Activated T-helper 2 cell treated with anti-CD3 and anti-CD28 coated beads, Interferon-gamma antibody, Interleukin-2, Interleukin-4, amounts not matched to agents 10 μg/mL and 5 μg/mL and 100 μg/mL, durations not matched to agents 14 hours and 24 hours and 36 hours (primary cell): ENCODE measurements at regions not wholly inside any gene's neighbourhood (a gene's known extent, or its start where the extent isn't known, plus 50 kb on each side); places are given as distances from the start of the nearest gene placed in this dataset.
"Not testable (repeated sequence)": the region's sequence is repeated elsewhere in the genome, so short reads cannot be mapped to it uniquely, and the experiment has no call there.

ENCODE experiments used
- DNase-seq: peaks from one replicate; pipeline ENCODE4 v3.0.0; 2021; ENCODE audit warnings: low spot score
- H3K27ac Mint-ChIP-seq: one replicate; pipeline ENCODE4 v1.8.0; 2021; ENCODE audit warnings: mixed read lengths
- H3K27me3 Mint-ChIP-seq: one replicate; pipeline ENCODE4 v1.8.0; 2021; ENCODE audit warnings: low read depth, mixed read lengths
- H3K36me3 Mint-ChIP-seq: one replicate; pipeline ENCODE4 v1.8.0; 2021; ENCODE audit warnings: low read depth, mixed read lengths
- H3K4me1 Mint-ChIP-seq: one replicate; pipeline ENCODE4 v1.8.0; 2021; ENCODE audit warnings: low read depth, mixed read lengths
- H3K4me3 Mint-ChIP-seq: one replicate; pipeline ENCODE4 v1.8.0; 2021; ENCODE audit warnings: low read depth, mild to moderate bottlenecking, moderate library complexity, mixed read lengths
- H3K9me3 Mint-ChIP-seq: one replicate; pipeline ENCODE4 v1.8.0; 2021; ENCODE audit warnings: mixed read lengths
- intact Hi-C: fragments of 100-400 bp; cut with micrococcal nuclease; formaldehyde crosslinking; loops from one replicate; pipeline ENCODE4 v1.15.1; 2023

GRCh38 chr5:154542000-154542399 is 64.0 kb upstream of the HAND1 start:
- intact Hi-C loops, result no loop called here
- H3K4me1 Mint-ChIP-seq, result no peaks in the 10 kb centered on the region
- peaks cover 2% of the 10 kb centered on the region for H3K27me3 Mint-ChIP-seq
- no peaks in the 10 kb centered on the region for H3K9me3 Mint-ChIP-seq
- H3K27ac Mint-ChIP-seq, result no peak overlapping the region
- DNase-seq, result no peak
- no peaks in the 10 kb centered on the region for H3K36me3 Mint-ChIP-seq
- H3K4me3 Mint-ChIP-seq, result no peak overlapping the region

GRCh38 chr5:154541553-154541952 is 63.5 kb upstream of the HAND1 start:
- Mint-ChIP-seq H3K27me3 (peaks cover 2% of the 10 kb centered on the region), H3K27ac (no peak overlapping the region), H3K9me3 (no peaks in the 10 kb centered on the region), H3K36me3 (no peaks in the 10 kb centered on the region), H3K4me1 (no peaks in the 10 kb centered on the region), H3K4me3 (no peak overlapping the region)
- intact Hi-C loops, result no loop called here
- no peak for DNase-seq

- Mint-ChIP-seq H3K9me3 (no peaks in the 10 kb centered on the region), H3K27me3 (no peaks in the 10 kb centered on the region), H3K4me3 (no peak overlapping the region), H3K4me1 (no peaks in the 10 kb centered on the region), H3K27ac (no peak overlapping the region), H3K36me3 (no peaks in the 10 kb centered on the region)
- no peak for DNase-seq
- intact Hi-C loops, result no loop called here
Observed at GRCh38 chr5:154540600-154540999, 62.6 kb upstream of the HAND1 start.

- Mint-ChIP-seq H3K9me3 (no peaks in the 10 kb centered on the region), H3K4me1 (no peaks in the 10 kb centered on the region), H3K4me3 (no peak overlapping the region), H3K27me3 (no peaks in the 10 kb centered on the region), H3K36me3 (no peaks in the 10 kb centered on the region), H3K27ac (no peak overlapping the region)
- no peak for DNase-seq
- intact Hi-C loops, result no loop called here
Observed at GRCh38 chr5:154538492-154538891, 60.5 kb upstream of the HAND1 start.

DNA sequence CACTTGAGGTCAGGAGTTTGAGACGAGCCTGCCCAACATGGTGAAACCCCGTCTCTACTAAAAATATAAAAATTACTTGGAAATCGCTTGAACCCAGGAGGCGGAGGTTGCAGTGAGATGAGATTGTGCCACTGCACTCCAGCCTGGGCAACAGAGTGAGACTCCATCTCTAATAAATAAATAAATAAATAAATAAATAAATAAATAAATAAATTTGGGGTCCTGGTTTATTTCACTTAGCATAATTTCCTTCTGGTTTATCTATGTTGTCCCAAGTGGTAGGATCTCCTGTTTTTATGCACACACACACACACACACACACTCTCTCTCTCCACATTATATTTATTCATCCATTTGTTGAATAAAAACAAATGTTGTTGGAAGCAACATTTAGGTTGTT is 58.4 kb upstream of the HAND1 start:
- H3K4me3 Mint-ChIP-seq, intact Hi-C loops, H3K4me1 Mint-ChIP-seq, H3K27ac Mint-ChIP-seq, H3K9me3 Mint-ChIP-seq, DNase-seq, H3K27me3 Mint-ChIP-seq, H3K36me3 Mint-ChIP-seq: not testable (repeated sequence)

GRCh38 chr5:154535535-154535934 is 57.5 kb upstream of the HAND1 start:
- intact Hi-C loops, result no loop called here
- H3K4me3 Mint-ChIP-seq, result no peak overlapping the region
- no peaks in the 10 kb centered on the region for H3K36me3 Mint-ChIP-seq
- no peaks in the 10 kb centered on the region for H3K9me3 Mint-ChIP-seq
- H3K27me3 Mint-ChIP-seq, result no peaks in the 10 kb centered on the region
- no peak for DNase-seq
- no peak overlapping the region for H3K27ac Mint-ChIP-seq
- no peaks in the 10 kb centered on the region for H3K4me1 Mint-ChIP-seq

GRCh38 chr5:154534457-154535050 is 56.5 kb upstream of the HAND1 start:
- H3K4me1 Mint-ChIP-seq, result no peaks in the 10 kb centered on the region
- H3K4me3 Mint-ChIP-seq, result no peak overlapping the region
- H3K27ac Mint-ChIP-seq, result no peak overlapping the region
- H3K27me3 Mint-ChIP-seq, result no peaks in the 10 kb centered on the region
- DNase-seq, result no peak
- H3K9me3 Mint-ChIP-seq, result no peaks in the 10 kb centered on the region
- H3K36me3 Mint-ChIP-seq, result no peaks in the 10 kb centered on the region
- intact Hi-C loops, result no loop called here

- H3K27me3 Mint-ChIP-seq, result peaks cover 11% of the 10 kb centered on the region
- H3K9me3 Mint-ChIP-seq, result no peaks in the 10 kb centered on the region
Observed at GRCh38 chr5:154529282-154529681, 51.3 kb upstream of the HAND1 start.

GRCh38 chr5:154528005-154528594 is 50.1 kb upstream of the HAND1 start:
- no peaks in the 10 kb centered on the region for H3K36me3 Mint-ChIP-seq
- no peak for DNase-seq
- H3K27me3 Mint-ChIP-seq, result peaks cover 14% of the 10 kb centered on the region
- no peaks in the 10 kb centered on the region for H3K4me1 Mint-ChIP-seq
- intact Hi-C loops, result loop anchor here (10.0 kb wide), 1 partner anchor 77 kb away; no protein-coding TSS in a partner anchor
- no peaks in the 10 kb centered on the region for H3K9me3 Mint-ChIP-seq
- H3K4me3 Mint-ChIP-seq, result no peak overlapping the region
- H3K27ac Mint-ChIP-seq, result no peak overlapping the region

More at GRCh38 chr5:154529282-154529681, 51.3 kb upstream of the HAND1 start:
- Mint-ChIP-seq H3K4me3 (no peak overlapping the region), H3K27ac (no peak overlapping the region), H3K36me3 (no peaks in the 10 kb centered on the region), H3K4me1 (no peaks in the 10 kb centered on the region)
- no peak for DNase-seq
- intact Hi-C loops, result loop anchor here (10.0 kb wide), 1 partner anchor 76 kb away; no protein-coding TSS in a partner anchor
